ENCODE measurements at regions not wholly inside any gene's neighbourhood (a gene's known extent, or its start where the extent isn't known, plus 50 kb on each side); places are given as distances from the start of the nearest gene placed in this dataset.

DNA sequence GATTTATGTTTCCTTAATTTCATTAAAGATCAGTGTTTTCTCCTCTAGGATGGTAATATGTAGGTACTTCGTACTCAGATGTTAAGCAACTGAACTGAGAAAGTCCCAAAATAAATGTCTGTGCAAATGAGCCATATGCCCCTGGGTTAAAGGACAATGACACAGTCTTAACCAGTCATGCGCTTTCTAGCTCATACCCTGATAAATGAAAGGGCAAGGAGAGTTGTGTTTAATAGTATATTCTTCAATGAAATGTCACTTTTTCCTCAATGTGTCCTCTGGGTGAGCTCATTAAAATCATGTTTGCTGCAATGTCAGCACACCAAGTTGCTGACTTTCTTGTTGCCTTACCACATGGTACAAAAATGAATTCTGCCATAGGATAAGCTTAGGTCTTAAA is 856.3 kb downstream of the TMEM182 start:
- Mint-ChIP-seq H3K36me3 (ENCODE audit: low read depth, unreplicated experiment) (no peaks in the 10 kb centered on the region), H3K4me3 (ENCODE audit: unreplicated experiment) (no peak overlapping the region), H3K4me1 (ENCODE audit: unreplicated experiment) (no peaks in the 10 kb centered on the region), H3K27me3 (ENCODE audit: unreplicated experiment) (no peaks in the 10 kb centered on the region), H3K9me3 (ENCODE audit: unreplicated experiment) (no peaks in the 10 kb centered on the region), H3K27ac (ENCODE audit: unreplicated experiment) (no peak overlapping the region)
- no peak for DNase-seq (ENCODE audit: low spot score)
- TF ChIP-seq, protein P1, sequence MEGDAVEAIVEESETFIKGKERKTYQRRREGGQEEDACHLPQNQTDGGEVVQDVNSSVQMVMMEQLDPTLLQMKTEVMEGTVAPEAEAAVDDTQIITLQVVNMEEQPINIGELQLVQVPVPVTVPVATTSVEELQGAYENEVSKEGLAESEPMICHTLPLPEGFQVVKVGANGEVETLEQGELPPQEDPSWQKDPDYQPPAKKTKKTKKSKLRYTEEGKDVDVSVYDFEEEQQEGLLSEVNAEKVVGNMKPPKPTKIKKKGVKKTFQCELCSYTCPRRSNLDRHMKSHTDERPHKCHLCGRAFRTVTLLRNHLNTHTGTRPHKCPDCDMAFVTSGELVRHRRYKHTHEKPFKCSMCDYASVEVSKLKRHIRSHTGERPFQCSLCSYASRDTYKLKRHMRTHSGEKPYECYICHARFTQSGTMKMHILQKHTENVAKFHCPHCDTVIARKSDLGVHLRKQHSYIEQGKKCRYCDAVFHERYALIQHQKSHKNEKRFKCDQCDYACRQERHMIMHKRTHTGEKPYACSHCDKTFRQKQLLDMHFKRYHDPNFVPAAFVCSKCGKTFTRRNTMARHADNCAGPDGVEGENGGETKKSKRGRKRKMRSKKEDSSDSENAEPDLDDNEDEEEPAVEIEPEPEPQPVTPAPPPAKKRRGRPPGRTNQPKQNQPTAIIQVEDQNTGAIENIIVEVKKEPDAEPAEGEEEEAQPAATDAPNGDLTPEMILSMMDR (IDR thresholded peaks at IDR 0.05; ENCODE audit: unreplicated experiment) = no peak

DNA sequence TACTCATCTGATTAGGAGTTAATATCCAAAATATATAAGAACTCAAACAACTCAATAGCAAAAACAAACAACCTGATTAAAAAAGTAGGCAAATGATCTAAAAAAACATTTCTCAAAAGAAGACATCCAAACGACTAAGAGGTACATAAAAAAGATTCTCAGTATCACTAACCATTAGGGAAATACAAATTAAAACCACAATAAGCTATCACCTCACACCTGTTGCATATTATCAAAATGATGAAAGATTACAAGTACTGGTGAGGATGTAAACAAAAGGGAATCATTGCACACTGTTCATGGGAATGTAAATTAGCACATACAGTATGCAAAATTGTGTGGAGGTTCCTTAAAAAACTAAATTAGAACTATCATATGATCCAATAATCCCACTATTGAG is 865.5 kb downstream of the TMEM182 start:
- H3K4me1 Mint-ChIP-seq (ENCODE audit: unreplicated experiment) = no peaks in the 10 kb centered on the region
- no peak for DNase-seq (ENCODE audit: low spot score)
- H3K27me3 Mint-ChIP-seq (ENCODE audit: unreplicated experiment) = no peaks in the 10 kb centered on the region
- TF ChIP-seq, protein P1 (IDR thresholded peaks at IDR 0.05; ENCODE audit: unreplicated experiment) = no peak
- H3K4me3 Mint-ChIP-seq (ENCODE audit: unreplicated experiment) = no peak overlapping the region
- no peaks in the 10 kb centered on the region for H3K9me3 Mint-ChIP-seq (ENCODE audit: unreplicated experiment)
- H3K27ac Mint-ChIP-seq (ENCODE audit: unreplicated experiment) = no peak overlapping the region
- H3K36me3 Mint-ChIP-seq (ENCODE audit: low read depth, unreplicated experiment) = no peaks in the 10 kb centered on the region

DNA sequence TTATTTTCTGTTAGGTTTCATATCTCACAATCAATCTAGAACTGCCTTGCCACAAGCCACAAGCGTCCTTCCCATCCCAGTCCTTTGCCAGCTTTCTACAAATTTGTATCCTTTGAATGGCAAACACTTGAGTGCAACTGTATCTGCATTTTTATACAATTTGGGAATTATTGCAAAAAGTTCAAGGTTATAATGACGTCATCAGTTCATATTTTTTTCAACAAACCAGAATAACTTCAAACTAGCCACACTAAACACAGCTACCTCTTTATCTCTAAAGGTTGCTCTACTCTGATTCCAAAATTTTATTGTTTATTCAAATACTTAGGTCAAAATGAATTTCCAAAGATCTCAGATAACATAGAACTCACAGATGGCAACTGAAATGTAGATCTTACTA is 877.1 kb downstream of the TMEM182 start:
- Mint-ChIP-seq H3K4me1 (ENCODE audit: unreplicated experiment) (no peaks in the 10 kb centered on the region), H3K4me3 (ENCODE audit: unreplicated experiment) (no peak overlapping the region), H3K9me3 (ENCODE audit: unreplicated experiment) (no peaks in the 10 kb centered on the region)

DNA sequence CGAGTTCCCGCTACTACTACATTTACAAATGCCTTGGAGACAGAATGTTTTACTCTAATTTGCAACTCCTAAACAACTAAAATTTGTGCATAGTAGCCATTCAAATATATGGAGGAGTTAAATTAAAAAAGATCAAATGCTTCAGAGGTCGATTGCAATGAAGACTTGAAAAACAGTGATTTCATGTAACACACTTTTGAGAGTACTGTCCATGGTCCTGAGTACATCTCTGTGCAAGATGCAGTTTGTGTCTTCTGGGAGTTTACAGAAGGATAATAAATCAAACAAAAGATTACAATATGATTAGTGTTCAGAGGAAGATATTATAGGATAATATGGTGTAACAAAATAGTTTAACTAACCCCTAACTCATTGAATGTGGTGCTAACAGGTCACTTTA is 894.7 kb downstream of the TMEM182 start:
- DNase-seq (ENCODE audit: low spot score) = peak; percentile 9
- TF ChIP-seq, protein P1 (IDR thresholded peaks at IDR 0.05; ENCODE audit: unreplicated experiment) = no peak
- Mint-ChIP-seq H3K4me1 (ENCODE audit: unreplicated experiment) (no peaks in the 10 kb centered on the region), H3K27ac (ENCODE audit: unreplicated experiment) (no peak overlapping the region), H3K27me3 (ENCODE audit: unreplicated experiment) (no peaks in the 10 kb centered on the region), H3K36me3 (ENCODE audit: low read depth, unreplicated experiment) (no peaks in the 10 kb centered on the region), H3K9me3 (ENCODE audit: unreplicated experiment) (no peaks in the 10 kb centered on the region), H3K4me3 (ENCODE audit: unreplicated experiment) (no peak overlapping the region)

More for the DNA sequence above, 877.1 kb downstream of the TMEM182 start:
- Mint-ChIP-seq H3K27me3 (ENCODE audit: unreplicated experiment) (no peaks in the 10 kb centered on the region), H3K36me3 (ENCODE audit: low read depth, unreplicated experiment) (no peaks in the 10 kb centered on the region), H3K27ac (ENCODE audit: unreplicated experiment) (no peak overlapping the region)
- TF ChIP-seq, protein P1 (IDR thresholded peaks at IDR 0.05; ENCODE audit: unreplicated experiment) = no peak
- no peak for DNase-seq (ENCODE audit: low spot score)

DNA sequence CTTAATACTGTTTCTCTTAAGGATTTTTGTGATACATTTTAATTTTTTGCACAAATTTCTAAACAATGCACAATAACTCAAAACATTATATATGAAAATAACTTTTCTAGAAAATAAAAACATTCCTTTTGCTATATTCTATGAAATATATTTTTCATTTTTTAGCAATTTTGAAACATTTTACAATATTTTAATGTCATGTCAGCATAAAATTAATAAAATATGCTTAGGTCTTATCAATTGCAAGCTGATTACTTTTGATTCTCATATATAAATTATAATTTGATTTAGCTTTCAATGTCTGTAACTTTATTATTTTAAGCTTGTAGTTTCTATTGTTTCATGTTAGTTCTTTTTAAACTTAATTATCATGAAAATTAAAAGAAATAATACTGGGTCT is 898.7 kb downstream of the TMEM182 start:
- no peak for DNase-seq (ENCODE audit: low spot score)
- Mint-ChIP-seq H3K4me1 (ENCODE audit: unreplicated experiment) (peaks cover 3% of the 10 kb centered on the region), H3K9me3 (ENCODE audit: unreplicated experiment) (no peaks in the 10 kb centered on the region), H3K36me3 (ENCODE audit: low read depth, unreplicated experiment) (no peaks in the 10 kb centered on the region), H3K27ac (ENCODE audit: unreplicated experiment) (no peak overlapping the region), H3K27me3 (ENCODE audit: unreplicated experiment) (no peaks in the 10 kb centered on the region), H3K4me3 (ENCODE audit: unreplicated experiment) (no peak overlapping the region)
- TF ChIP-seq, protein P1 (IDR thresholded peaks at IDR 0.05; ENCODE audit: unreplicated experiment) = no peak
